Esophagus muscularis mucosa (tissue), 4 donors: ENCODE measurements at regions not wholly inside any gene's neighbourhood (a gene's known extent, or its start where the extent isn't known, plus 50 kb on each side); places are given as distances from the start of the nearest gene placed in this dataset.

Experiments
- DNase-seq: peaks from one replicate; pipeline ENCODE4 v3.0.0-alpha.2; 2017; ENCODE audit errors: extremely low spot score
- H3K27ac ChIP-seq, 4 donors: fragments of 200-600 bp; sonication (generic); replicated peaks in 1 of 4; 1 replicate in 3 of 4; 2 replicates in 1 of 4; pipeline ENCODE4 v1.5.1; 2016 to 2019; ENCODE audit warnings: mild to moderate bottlenecking in 1 of 4
- H3K27me3 ChIP-seq, 4 donors: fragments of 200-600 bp; sonication (generic); one replicate each; pipeline versions ENCODE4 v1.5.1 to v1.6.0; 2016 to 2019
- H3K36me3 ChIP-seq, 4 donors: fragments of 200-600 bp; sonication (generic); one replicate each; pipeline ENCODE4 v1.5.1; 2016 to 2019
- H3K4me1 ChIP-seq, 4 donors: fragments of 200-600 bp; sonication (generic); one replicate each; pipeline ENCODE4 v1.5.1; 2016 to 2019
- H3K4me3 ChIP-seq, 4 donors: fragments of 200-600 bp; sonication (generic); 1 replicate in 2 of 4; 2 replicates in 2 of 4; pipeline ENCODE4 v1.5.1; 2016 to 2019; ENCODE audit warnings: mild to moderate bottlenecking in 4 of 4, moderate library complexity in 1 of 4
- H3K9me3 ChIP-seq, 4 donors: fragments of 200-600 bp; sonication (generic); 1 replicate in 3 of 4; 2 replicates in 1 of 4; pipeline ENCODE4 v1.5.1; 2016 to 2019
- EP300 ChIP-seq: sonication (generic); formaldehyde crosslinking; IDR thresholded peaks from one replicate; pipeline ENCODE4 v1.6.1; 2017; ENCODE audit warnings: antibody characterized with exemption
- POLR2A ChIP-seq: fragments of 450-650 bp; IDR thresholded peaks from one replicate; pipeline ENCODE4 v1.6.1; 2017; ENCODE audit warnings: antibody characterized with exemption, moderate library complexity, mild to moderate bottlenecking, low read depth
- POLR2AphosphoS5 ChIP-seq, 2 donors: sonication (generic); formaldehyde crosslinking; IDR thresholded peaks; one replicate each; pipeline ENCODE4 v1.6.1; 2017; ENCODE audit warnings: antibody characterized with exemption in 2 of 2
- WGBS: methylation state at CpG from one replicate; pipeline ENCODE4 v1.1.5; 2018; 5-methylcytosine and 5-hydroxymethylcytosine counted together
- intact Hi-C: fragments of 100-400 bp; cut with DNase I; formaldehyde crosslinking; loops from one replicate; pipeline ENCODE4 v1.15.1; 2023
- TF ChIP-seq, protein P1 (sequence below), 3 experiments: fragments of 200-600 bp in 2 of 3; fragments of 450-650 bp in 1 of 3; sonication (generic) in 2 of 3; IDR thresholded peaks; one replicate each; pipeline ENCODE4 v1.5.1; 2017 to 2019; ENCODE audit warnings: antibody characterized with exemption in 3 of 3, mild to moderate bottlenecking in 2 of 3, moderate library complexity in 1 of 3

DNA sequence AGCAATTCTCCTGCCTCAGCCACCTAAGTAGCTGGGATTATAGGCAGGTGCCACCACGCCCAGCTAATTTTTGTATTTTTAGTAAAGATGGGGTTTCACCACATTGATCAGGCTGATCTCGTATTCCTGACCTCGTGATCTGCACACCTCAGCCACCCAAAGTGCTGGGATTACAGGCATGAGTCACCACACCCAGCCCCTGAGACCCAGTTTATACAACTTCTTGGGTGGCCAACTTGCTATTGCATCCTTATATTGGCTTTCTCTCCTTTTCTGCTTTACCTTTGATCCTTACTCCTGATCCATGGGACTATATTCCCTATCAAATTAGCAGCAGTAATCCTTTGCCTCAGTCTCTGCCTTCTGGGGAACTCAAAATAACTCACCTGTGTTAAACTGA, 659.1 kb downstream of the PRELID2 start:
- Histone ChIP-seq H3K4me3 (no peak overlapping the region), H3K36me3 (no peaks in the 10 kb centered on the region), H3K9me3 (no peaks in the 10 kb centered on the region), H3K27me3 (no peaks in the 10 kb centered on the region), H3K27ac (no peak overlapping the region), H3K4me1 (no peaks in the 10 kb centered on the region)
- WGBS, result 81% methylated on average over 3 of the region's 3 CpGs
- TF ChIP-seq, protein P1, sequence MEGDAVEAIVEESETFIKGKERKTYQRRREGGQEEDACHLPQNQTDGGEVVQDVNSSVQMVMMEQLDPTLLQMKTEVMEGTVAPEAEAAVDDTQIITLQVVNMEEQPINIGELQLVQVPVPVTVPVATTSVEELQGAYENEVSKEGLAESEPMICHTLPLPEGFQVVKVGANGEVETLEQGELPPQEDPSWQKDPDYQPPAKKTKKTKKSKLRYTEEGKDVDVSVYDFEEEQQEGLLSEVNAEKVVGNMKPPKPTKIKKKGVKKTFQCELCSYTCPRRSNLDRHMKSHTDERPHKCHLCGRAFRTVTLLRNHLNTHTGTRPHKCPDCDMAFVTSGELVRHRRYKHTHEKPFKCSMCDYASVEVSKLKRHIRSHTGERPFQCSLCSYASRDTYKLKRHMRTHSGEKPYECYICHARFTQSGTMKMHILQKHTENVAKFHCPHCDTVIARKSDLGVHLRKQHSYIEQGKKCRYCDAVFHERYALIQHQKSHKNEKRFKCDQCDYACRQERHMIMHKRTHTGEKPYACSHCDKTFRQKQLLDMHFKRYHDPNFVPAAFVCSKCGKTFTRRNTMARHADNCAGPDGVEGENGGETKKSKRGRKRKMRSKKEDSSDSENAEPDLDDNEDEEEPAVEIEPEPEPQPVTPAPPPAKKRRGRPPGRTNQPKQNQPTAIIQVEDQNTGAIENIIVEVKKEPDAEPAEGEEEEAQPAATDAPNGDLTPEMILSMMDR (IDR thresholded peaks at IDR 0.05), result no peak
- no peak for TF ChIP-seq POLR2AphosphoS5 (IDR thresholded peaks at IDR 0.05)
- no peak for DNase-seq
- intact Hi-C loops, result no loop called here

- Histone ChIP-seq H3K4me3 (no peak overlapping the region), H3K27ac (no peak overlapping the region), H3K36me3 (no peaks in the 10 kb centered on the region), H3K9me3 (no peaks in the 10 kb centered on the region), H3K27me3 (no peaks in the 10 kb centered on the region), H3K4me1 (no peaks in the 10 kb centered on the region)
- TF ChIP-seq POLR2AphosphoS5 (IDR thresholded peaks at IDR 0.05) (no peak), POLR2A (no peak), EP300 (no peak)
- TF ChIP-seq, protein P1 (IDR thresholded peaks at IDR 0.05), result no peak
- WGBS, result 83% methylated on average over 5 of the region's 5 CpGs
- intact Hi-C loops, result no loop called here
- DNase-seq, result no peak
Observed at GRCh38 chr5:145166110-145166509, 669.0 kb downstream of the PRELID2 start.

DNA sequence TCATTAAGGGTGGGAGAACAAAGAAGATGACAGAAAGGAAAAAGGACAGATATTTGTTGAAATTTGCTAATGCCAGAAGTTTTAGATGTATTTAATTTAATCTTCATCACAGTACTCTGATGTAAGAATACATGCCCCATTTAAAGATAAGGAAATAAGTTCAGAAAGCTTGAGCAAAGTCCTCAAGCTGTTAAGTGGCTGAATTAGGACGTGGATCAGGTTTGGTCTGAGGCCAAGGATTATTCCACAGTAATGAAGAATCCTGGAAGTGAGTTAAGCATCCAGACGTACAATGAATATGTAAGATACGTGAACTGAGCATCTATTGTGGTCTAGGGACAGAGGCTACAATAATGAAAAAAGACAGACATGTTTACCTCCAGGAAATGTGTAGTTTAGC, 671.3 kb downstream of the PRELID2 start:
- H3K4me1 ChIP-seq, result no peaks in the 10 kb centered on the region
- WGBS, result 72% methylated on average over 3 of the region's 3 CpGs
- intact Hi-C loops, result no loop called here
- no peaks in the 10 kb centered on the region for H3K36me3 ChIP-seq
- H3K4me3 ChIP-seq, result no peak overlapping the region
- no peak overlapping the region for H3K27ac ChIP-seq
- no peaks in the 10 kb centered on the region for H3K9me3 ChIP-seq
- no peak for TF ChIP-seq POLR2A
- TF ChIP-seq, protein P1 (IDR thresholded peaks at IDR 0.05), result no peak
- no peak for TF ChIP-seq EP300
- TF ChIP-seq POLR2AphosphoS5 (IDR thresholded peaks at IDR 0.05), result no peak
- no peaks in the 10 kb centered on the region for H3K27me3 ChIP-seq
- no peak for DNase-seq

GRCh38 chr5:145162626-145163025, 672.5 kb downstream of the PRELID2 start:
- Histone ChIP-seq H3K4me3 (no peak overlapping the region), H3K27me3 (no peaks in the 10 kb centered on the region), H3K4me1 (peaks cover 0 to 6% (median 0%) of the 10 kb centered on the region in 4 donors), H3K27ac (no peak overlapping the region), H3K9me3 (no peaks in the 10 kb centered on the region), H3K36me3 (no peaks in the 10 kb centered on the region)
- TF ChIP-seq POLR2A, result no peak
- TF ChIP-seq, protein P1 (IDR thresholded peaks at IDR 0.05), result no peak
- TF ChIP-seq EP300, result no peak
- no peak for TF ChIP-seq POLR2AphosphoS5 (IDR thresholded peaks at IDR 0.05)
- DNase-seq, result no peak
- intact Hi-C loops, result no loop called here

DNA sequence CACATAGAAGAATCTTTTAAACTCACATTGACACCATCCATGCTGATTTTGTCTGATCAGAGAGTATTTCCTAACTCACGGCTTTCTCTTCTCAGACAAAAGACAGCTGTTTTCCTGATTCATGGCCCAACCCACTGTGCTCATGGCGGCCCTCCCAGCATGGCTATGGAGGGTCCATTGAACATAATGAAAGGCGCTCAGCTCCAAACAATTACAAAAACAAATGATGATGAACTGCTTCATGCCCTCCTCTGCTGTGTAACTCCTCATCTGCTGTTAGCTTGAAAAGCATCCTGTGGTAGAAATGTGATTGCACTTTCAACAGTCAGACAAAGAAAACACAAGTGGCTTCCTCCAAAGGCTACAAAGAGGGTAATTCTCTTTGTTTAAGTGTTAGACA, 673.8 kb downstream of the PRELID2 start:
- Histone ChIP-seq H3K4me1 (peaks cover 0 to 6% (median 0%) of the 10 kb centered on the region in 4 donors), H3K9me3 (no peaks in the 10 kb centered on the region), H3K27ac (no peak overlapping the region), H3K27me3 (no peaks in the 10 kb centered on the region), H3K4me3 (no peak overlapping the region), H3K36me3 (no peaks in the 10 kb centered on the region)
- intact Hi-C loops, result no loop called here
- DNase-seq, result no peak
- TF ChIP-seq POLR2A (no peak), EP300 (no peak), POLR2AphosphoS5 (IDR thresholded peaks at IDR 0.05) (no peak)
- TF ChIP-seq, protein P1 (IDR thresholded peaks at IDR 0.05), result no peak
- 52% methylated on average over 3 of the region's 3 CpGs for WGBS
